Stomach (tissue), 8 donors: ENCODE measurements at regions not wholly inside any gene's neighbourhood (a gene's known extent, or its start where the extent isn't known, plus 50 kb on each side); places are given as distances from the start of the nearest gene placed in this dataset.

ENCODE experiments used
- DNase-seq, 2 donors: peaks; one replicate each; pipeline versions ENCODE4 v3.0.0 to v3.0.0-alpha.2; 2013 to 2019
- H3K27ac ChIP-seq, 5 donors: fragments of 200-600 bp in 4 of 5; sonication (generic) in 4 of 5; one replicate each; pipeline ENCODE4 v1.5.1; 2013 to 2019; ENCODE audit warnings: mild to moderate bottlenecking in 1 of 5, moderate library complexity in 1 of 5
- H3K27me3 ChIP-seq, 3 donors: fragments of 200-600 bp; sonication (generic); one replicate each; pipeline ENCODE4 v1.5.1; 2017 to 2019; ENCODE audit warnings: mixed run types in 1 of 3
- H3K36me3 ChIP-seq, 4 donors: fragments of 200-600 bp; sonication (generic); 1 replicate in 3 of 4; 2 replicates in 1 of 4; pipeline ENCODE4 v1.5.1; 2016 to 2019
- H3K4me1 ChIP-seq, 4 donors: fragments of 200-600 bp; sonication (generic); one replicate each; pipeline ENCODE4 v1.5.1; 2016 to 2019
- H3K4me3 ChIP-seq, 4 donors: fragments of 200-600 bp; sonication (generic) in 3 of 4; one replicate each; pipeline ENCODE4 v1.5.1; 2016 to 2019; ENCODE audit warnings: mild to moderate bottlenecking in 1 of 4
- H3K9me3 ChIP-seq, 4 donors: fragments of 200-600 bp; sonication (generic); one replicate each; pipeline ENCODE4 v1.5.1; 2016 to 2019
- POLR2AphosphoS5 ChIP-seq, 3 donors: sonication (generic); formaldehyde crosslinking; IDR thresholded peaks; one replicate each; pipeline ENCODE4 v1.6.1; 2016; ENCODE audit warnings: antibody characterized with exemption in 3 of 3
- WGBS, 5 donors: extraction: QIAGEN DNeasy Blood & Tissue Kit in 3 of 5; methylation state at CpG; one replicate each; pipeline versions ENCODE4 v1.1.5 to v1.1.7; 2013 to 2018; 5-methylcytosine and 5-hydroxymethylcytosine counted together
- intact Hi-C: fragments of 100-400 bp; cut with DNase I; formaldehyde crosslinking; loops from one replicate; pipeline ENCODE4 v1.15.1; 2023; ENCODE audit warnings: low total_unique reads
- donor health status: healthy with polysubstance abuse.
- donor health status: Bipolar disorder and iron deficiency.
- donor health status: healthy.

- no peak for TF ChIP-seq POLR2AphosphoS5 (IDR thresholded peaks at IDR 0.05)
- DNase-seq: no peak
- no peaks in the 10 kb centered on the region for H3K9me3 ChIP-seq
- no peaks in the 10 kb centered on the region for H3K27me3 ChIP-seq
- H3K4me1 ChIP-seq: peaks cover 36 to 69% (median 55%) of the 10 kb centered on the region in 4 donors
- peak overlapping the region in 4 of 5 donors; percentile 61 to 86 (median 76) for H3K27ac ChIP-seq
- intact Hi-C loops: no loop called here
- H3K36me3 ChIP-seq: no peaks in the 10 kb centered on the region
- WGBS, 5 donors: 64 to 80% (median 75%) methylated on average over 8 of the region's 8 CpGs
- no peak overlapping the region for H3K4me3 ChIP-seq
Observed at GRCh38 chr22:44362249-44363012, 49.7 kb upstream of the SHISAL1 start.
